GM21737 (cell line): ENCODE measurements at regions not wholly inside any gene's neighbourhood (a gene's known extent, or its start where the extent isn't known, plus 50 kb on each side); places are given as distances from the start of the nearest gene placed in this dataset.

Experiments
- ATAC-seq: cut with Tn5 transposase; IDR thresholded peaks from one replicate; pipeline ENCODE4 v1.9.1; 2021; ENCODE audit warnings: mild to moderate bottlenecking, moderate library complexity; ENCODE audit not compliant: unreplicated experiment

DNA sequence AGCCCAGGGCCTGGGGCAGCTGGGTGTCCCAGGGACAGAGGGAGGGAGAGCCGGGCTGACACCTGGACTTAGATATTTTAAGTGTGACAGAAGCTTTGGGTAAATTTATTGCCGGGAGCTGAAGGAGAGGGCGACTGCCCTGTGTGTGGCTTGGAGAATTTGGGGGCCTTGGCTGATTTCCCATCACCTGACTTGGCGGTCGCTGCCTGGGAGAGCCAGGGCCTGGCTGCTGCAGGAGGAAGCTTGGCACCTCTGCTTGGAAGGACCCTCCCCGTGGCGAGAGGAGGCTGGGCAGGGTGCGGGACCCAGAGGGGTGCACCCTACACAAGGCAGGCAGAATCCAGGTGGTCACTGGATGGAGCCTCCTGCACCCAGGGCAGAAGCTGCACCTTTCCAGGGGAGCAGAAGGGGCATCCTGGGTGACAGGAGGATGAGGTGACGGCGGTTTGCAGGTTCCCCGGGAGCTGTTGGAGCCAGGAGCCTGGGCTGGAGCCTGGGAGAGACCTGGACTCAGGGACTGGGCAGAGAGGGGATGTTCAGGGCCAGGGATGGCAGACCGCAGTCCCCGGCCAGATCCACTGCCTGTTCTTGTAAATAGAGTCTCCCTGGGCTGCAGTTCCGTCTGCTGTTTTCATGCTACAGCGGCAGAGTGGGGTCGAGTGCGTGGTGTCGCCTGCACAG, 72.0 kb downstream of the RGS12 start:
- no peak for ATAC-seq

DNA sequence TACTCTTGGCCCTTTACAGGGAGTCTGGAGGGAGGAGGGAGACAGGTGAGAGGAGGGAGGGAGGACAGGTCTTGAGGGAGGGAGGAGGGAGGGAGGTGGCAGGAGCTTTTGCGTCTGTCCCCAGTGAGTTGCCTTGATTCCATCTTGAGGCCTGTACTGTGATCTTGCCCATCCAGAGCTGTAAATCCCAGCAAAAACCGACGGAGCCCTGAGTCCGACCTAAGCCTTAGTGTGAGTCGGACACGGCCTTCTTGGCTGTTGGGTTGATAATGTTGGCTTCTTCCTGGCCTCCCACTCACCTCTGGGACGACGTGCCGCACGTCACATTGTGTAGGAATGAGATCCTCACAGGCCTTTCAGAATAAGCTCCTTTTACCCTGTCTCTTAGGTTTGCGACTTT, 72.5 kb downstream of the RGS12 start:
- no peak for ATAC-seq

GRCh38 chr4:3365871-3366842, 73.3 kb downstream of the RGS12 start:
- ATAC-seq = no peak

GRCh38 chr4:3366893-3367775, 74.3 kb downstream of the RGS12 start:
- ATAC-seq = no peak

GRCh38 chr4:3367866-3368265, 73.9 kb upstream of the HGFAC start:
- no peak for ATAC-seq

GRCh38 chr4:3368334-3368733, 73.4 kb upstream of the HGFAC start:
- no peak for ATAC-seq

- ATAC-seq = no peak
These were observed 72.7 kb upstream of the HGFAC start for GRCh38 chr4:3368841-3369760.

GRCh38 chr4:3369781-3370674, 71.7 kb upstream of the HGFAC start:
- ATAC-seq = no peak

DNA sequence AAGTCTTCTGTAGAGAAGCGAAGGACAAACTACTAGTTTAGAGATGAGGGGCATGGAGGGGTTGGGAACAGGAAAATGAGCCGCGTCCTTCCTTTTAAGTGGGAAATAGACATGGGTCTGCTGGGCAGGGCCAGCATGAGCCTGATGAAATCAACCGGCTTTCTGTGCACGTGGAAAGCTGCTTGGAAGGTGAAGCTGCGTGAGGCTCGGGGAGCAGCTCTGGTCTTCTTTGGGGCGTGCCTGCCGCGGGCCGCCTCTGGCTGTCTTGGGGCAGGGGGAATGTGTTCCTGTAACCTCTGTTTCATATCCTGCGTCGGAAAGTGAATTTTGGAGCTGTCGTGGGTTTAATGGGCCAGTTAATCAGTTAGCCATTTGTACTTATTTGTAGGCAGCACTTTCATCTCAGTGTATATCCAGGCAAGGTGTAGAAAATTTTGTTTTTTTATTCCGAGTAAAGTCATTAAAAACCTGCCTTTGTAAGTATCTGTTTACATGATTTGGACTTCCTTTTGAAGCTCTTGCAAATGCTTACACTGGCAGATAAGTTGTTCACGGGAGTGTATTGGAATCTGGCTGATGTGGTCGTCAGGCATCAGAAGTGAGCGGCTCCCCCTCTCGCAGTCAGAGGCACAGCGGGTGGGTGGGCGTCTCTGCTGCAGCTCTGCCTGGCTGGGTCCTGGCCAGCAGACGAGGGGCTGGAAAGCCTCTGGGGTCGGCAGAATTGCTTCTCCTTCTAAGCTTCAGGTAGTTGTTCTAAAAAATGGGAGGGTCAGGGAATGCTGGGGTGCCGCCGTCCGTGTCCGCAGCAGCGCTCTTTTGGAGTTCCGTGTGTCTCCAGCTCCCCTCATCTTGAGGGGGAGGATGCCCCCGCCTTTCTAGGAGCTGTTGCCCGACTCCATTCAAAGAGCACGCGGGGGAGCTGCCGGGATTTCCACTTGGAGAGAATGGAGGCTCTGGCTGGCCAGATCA, 70.5 kb upstream of the HGFAC start:
- no peak for ATAC-seq

DNA sequence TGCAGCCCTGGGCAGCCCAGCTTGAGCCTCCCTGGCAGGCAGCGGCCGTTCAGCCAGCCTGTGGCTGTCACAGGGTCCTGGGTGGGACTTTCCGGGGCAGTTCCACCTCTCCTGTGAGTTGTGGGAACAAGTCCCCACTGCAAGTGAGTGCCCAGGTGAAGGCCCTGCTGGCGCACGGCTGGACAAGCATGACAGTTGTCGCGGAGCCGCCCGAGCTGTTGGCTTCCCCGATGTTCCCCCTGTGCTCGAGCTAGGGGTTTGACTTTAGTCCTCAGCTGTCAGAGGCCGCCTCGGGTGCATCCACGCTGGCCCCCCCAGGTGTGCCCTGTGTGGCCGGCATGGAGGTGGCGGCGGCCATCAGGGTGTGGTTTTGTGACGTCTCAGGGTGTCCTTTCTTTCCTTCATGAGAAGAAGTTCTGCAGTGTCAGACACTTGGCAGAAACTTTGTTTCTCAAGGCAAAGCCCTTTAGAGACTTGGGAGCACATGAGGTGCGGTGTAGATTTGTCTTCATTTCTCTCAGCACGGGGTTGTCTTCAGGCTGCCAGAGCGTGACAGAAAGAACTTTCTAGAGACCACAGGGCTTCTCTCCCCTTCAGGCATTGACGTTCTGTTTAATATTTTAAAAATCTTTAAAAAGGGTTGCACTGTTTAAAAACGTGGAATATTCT, 69.4 kb upstream of the HGFAC start:
- no peak for ATAC-seq

DNA sequence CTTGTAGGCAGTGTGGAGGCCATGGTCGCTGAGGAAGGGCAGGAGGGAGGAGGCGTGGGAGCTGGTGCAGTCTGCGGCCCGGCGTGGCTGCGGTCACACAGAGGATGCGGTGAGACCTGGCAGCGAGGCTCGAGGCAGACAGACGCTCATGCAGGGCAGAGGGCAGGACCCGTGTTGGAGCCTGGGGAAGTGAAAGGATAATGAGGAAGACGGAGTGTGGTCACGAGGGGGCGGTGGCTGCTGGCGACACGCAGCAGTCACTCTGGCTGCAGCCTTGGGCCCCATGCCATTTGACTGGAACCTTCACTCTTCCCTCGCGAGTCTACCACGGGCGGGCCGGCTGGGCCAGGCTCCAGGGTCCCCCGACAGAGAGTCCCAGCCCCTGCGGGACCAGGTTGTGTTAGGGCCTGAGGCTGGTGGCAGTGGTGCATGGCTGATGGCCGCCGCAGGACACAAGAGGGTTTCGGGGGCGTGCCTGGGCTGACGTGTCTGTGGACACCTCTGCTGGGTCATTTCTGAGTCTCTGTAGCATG, 68.8 kb upstream of the HGFAC start:
- ATAC-seq = no peak

- ATAC-seq = no peak
These were observed 68.3 kb upstream of the HGFAC start for GRCh38 chr4:3373468-3373867.

DNA sequence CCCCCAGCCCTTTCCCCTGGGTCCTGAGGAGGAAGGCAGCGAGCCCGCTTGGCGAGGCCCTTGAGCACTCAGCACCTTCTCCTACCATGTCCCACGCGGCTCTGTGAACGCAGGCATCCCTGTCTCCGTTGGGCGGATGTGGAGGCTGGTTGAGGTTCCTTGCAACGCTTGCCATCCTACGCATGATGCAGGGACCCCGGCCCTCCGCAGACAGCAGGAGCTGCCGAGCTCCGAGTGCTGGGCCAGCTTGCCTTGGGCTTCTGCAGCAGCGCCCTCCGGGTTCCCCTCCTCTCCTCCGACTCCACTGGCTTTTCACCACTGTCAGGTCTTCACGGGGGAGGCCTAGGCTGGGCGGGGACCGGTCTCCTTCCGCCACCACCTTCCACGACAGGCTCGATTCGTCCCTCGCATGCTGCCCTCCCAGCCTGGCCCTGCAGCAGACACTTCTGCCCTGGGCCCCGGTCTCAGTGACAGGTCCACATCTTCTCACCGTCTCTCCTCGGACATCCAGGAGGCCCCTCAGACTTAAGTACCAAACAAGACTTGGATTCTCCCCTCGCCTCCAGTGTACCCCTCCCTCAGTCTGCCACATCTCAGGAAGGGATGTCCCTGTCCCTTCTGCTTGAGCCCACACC, 67.6 kb upstream of the HGFAC start:
- no peak for ATAC-seq

- no peak for ATAC-seq
These were observed 67.1 kb upstream of the HGFAC start for GRCh38 chr4:3374667-3375066.

GRCh38 chr4:3375688-3376087, 66.1 kb upstream of the HGFAC start:
- ATAC-seq = no peak

GRCh38 chr4:3376266-3376665, 65.5 kb upstream of the HGFAC start:
- ATAC-seq = no peak

- ATAC-seq = no peak
These were observed 64.2 kb upstream of the HGFAC start for GRCh38 chr4:3377557-3377956.
